Breast epithelium (tissue), 3 donors: ENCODE measurements at regions not wholly inside any gene's neighbourhood (a gene's known extent, or its start where the extent isn't known, plus 50 kb on each side); places are given as distances from the start of the nearest gene placed in this dataset.

Experiments used
- POLR2A ChIP-seq: fragments of 450-650 bp; IDR thresholded peaks from one replicate; pipeline ENCODE4 v1.6.1; 2016; ENCODE audit warnings: antibody characterized with exemption, mild to moderate bottlenecking, moderate library complexity
- POLR2AphosphoS5 ChIP-seq, 3 donors: sonication (generic); formaldehyde crosslinking; IDR thresholded peaks; one replicate each; pipeline ENCODE4 v1.6.1; 2017; ENCODE audit warnings: antibody characterized with exemption in 3 of 3
- TF ChIP-seq, protein P1 (sequence below), 3 donors: fragments of 450-650 bp; IDR thresholded peaks; one replicate each; pipeline ENCODE4 v1.5.1; 2016 to 2017; ENCODE audit warnings: antibody characterized with exemption in 3 of 3, mild to moderate bottlenecking in 3 of 3, moderate library complexity in 3 of 3

DNA sequence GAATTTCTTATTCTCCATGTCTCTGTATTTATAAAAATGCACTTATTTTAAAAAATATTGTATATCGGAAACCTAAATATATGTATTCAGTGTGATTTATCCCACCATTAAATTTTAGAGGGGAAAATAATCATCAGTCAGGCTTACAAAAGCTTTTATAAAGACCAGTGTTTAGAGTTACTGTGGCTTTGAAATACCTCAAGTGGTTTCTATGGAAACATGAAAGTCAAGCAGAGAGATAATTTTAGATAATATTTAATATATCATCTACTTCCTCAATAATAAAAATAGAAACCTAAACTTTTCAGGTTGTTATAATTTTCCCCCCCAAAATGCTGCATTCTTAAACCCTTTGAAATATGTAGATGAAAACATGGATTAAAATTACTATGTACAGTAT lies 332.9 kb upstream of the PITX2 start:
- TF ChIP-seq, protein P1, sequence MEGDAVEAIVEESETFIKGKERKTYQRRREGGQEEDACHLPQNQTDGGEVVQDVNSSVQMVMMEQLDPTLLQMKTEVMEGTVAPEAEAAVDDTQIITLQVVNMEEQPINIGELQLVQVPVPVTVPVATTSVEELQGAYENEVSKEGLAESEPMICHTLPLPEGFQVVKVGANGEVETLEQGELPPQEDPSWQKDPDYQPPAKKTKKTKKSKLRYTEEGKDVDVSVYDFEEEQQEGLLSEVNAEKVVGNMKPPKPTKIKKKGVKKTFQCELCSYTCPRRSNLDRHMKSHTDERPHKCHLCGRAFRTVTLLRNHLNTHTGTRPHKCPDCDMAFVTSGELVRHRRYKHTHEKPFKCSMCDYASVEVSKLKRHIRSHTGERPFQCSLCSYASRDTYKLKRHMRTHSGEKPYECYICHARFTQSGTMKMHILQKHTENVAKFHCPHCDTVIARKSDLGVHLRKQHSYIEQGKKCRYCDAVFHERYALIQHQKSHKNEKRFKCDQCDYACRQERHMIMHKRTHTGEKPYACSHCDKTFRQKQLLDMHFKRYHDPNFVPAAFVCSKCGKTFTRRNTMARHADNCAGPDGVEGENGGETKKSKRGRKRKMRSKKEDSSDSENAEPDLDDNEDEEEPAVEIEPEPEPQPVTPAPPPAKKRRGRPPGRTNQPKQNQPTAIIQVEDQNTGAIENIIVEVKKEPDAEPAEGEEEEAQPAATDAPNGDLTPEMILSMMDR (IDR thresholded peaks at IDR 0.05) = no peak
- no peak for TF ChIP-seq POLR2A
- TF ChIP-seq POLR2AphosphoS5 (IDR thresholded peaks at IDR 0.05) = no peak
